Lower leg skin (tissue), 4 donors: ENCODE measurements at regions not wholly inside any gene's neighbourhood (a gene's known extent, or its start where the extent isn't known, plus 50 kb on each side); places are given as distances from the start of the nearest gene placed in this dataset.

Experiments
- DNase-seq, 2 donors: peaks; one replicate each; pipeline ENCODE4 v3.0.0-alpha.2; 2019; ENCODE audit warnings: low spot score in 2 of 2
- H3K4me3 ChIP-seq: fragments of 200-600 bp; sonication (generic); 2 replicates; pipeline ENCODE4 v1.5.1; 2017; ENCODE audit warnings: mild to moderate bottlenecking, low read depth; ENCODE audit not compliant: poor library complexity, severe bottlenecking
- CTCF ChIP-seq, 3 donors: fragments of 450-650 bp; IDR thresholded peaks; one replicate each; pipeline ENCODE4 v1.5.1; 2016; ENCODE audit warnings: antibody characterized with exemption in 3 of 3, mild to moderate bottlenecking in 3 of 3, moderate library complexity in 2 of 3
- POLR2A ChIP-seq, 2 donors: fragments of 450-650 bp; IDR thresholded peaks; one replicate each; pipeline ENCODE4 v1.6.1; 2016 to 2017; ENCODE audit warnings: antibody characterized with exemption in 2 of 2, mild to moderate bottlenecking in 1 of 2, moderate library complexity in 1 of 2
- WGBS, 2 donors: methylation state at CpG; one replicate each; pipeline ENCODE4 v1.1.5; 2018; 5-methylcytosine and 5-hydroxymethylcytosine counted together
- intact Hi-C: fragments of 100-400 bp; cut with DNase I; formaldehyde crosslinking; loops from one replicate; pipeline ENCODE4 v1.15.0; 2023; ENCODE audit warnings: low total_unique reads

- WGBS, 2 donors: 25 to 27% methylated on average over 2 of the region's 2 CpGs
- no peak overlapping the region for H3K4me3 ChIP-seq
- TF ChIP-seq CTCF (IDR thresholded peaks at IDR 0.05) (no peak), POLR2A (IDR thresholded peaks at IDR 0.05) (no peak)
- DNase-seq: no peak
- intact Hi-C loops: no loop called here
Measured at GRCh38 chr3:110808630-110809029, 263.0 kb upstream of the NECTIN3 start.

GRCh38 chr3:110810356-110810755 lies 261.3 kb upstream of the NECTIN3 start:
- TF ChIP-seq CTCF (IDR thresholded peaks at IDR 0.05): no peak
- no peak overlapping the region for H3K4me3 ChIP-seq
- intact Hi-C loops: no loop called here
- DNase-seq: no peak
- 58 to 65% methylated on average over 1 of the region's 1 CpG for WGBS, 2 donors

- TF ChIP-seq POLR2A (IDR thresholded peaks at IDR 0.05) (no peak), CTCF (IDR thresholded peaks at IDR 0.05) (no peak)
- intact Hi-C loops: no loop called here
- H3K4me3 ChIP-seq: no peak overlapping the region
- DNase-seq: no peak
Measured at GRCh38 chr3:110811050-110811449, 260.6 kb upstream of the NECTIN3 start.

- intact Hi-C loops: no loop called here
- WGBS, 2 donors: 76 to 80% methylated on average over 2 of the region's 2 CpGs
- TF ChIP-seq POLR2A (IDR thresholded peaks at IDR 0.05) (no peak), CTCF (IDR thresholded peaks at IDR 0.05) (no peak)
- DNase-seq: no peak
- no peak overlapping the region for H3K4me3 ChIP-seq
Measured at GRCh38 chr3:110813541-110813940, 258.1 kb upstream of the NECTIN3 start.

GRCh38 chr3:110814170-110815007 lies 257.2 kb upstream of the NECTIN3 start:
- TF ChIP-seq POLR2A (IDR thresholded peaks at IDR 0.05) (no peak), CTCF (IDR thresholded peaks at IDR 0.05) (no peak)
- 79 to 80% methylated on average over 5 of the region's 5 CpGs for WGBS, 2 donors
- no peak overlapping the region for H3K4me3 ChIP-seq
- DNase-seq: no peak
- intact Hi-C loops: no loop called here
